ENCODE measurements at regions not wholly inside any gene's neighbourhood (a gene's known extent, or its start where the extent isn't known, plus 50 kb on each side); places are given as distances from the start of the nearest gene placed in this dataset.

- TF ChIP-seq CTCF (IDR thresholded peaks at IDR 0.05): no peak
- no peak for TF ChIP-seq POLR2A (IDR thresholded peaks at IDR 0.05)
Measured at GRCh38 chr10:100620087-100620835, 84.5 kb downstream of the HIF1AN start.

Measured in testis (tissue), 2 donors.